ENCODE measurements at regions not wholly inside any gene's neighbourhood (a gene's known extent, or its start where the extent isn't known, plus 50 kb on each side); places are given as distances from the start of the nearest gene placed in this dataset.

GRCh38 chr12:94767956-94768355, 117.6 kb upstream of the TMCC3 start:
- TF ChIP-seq, protein P1, sequence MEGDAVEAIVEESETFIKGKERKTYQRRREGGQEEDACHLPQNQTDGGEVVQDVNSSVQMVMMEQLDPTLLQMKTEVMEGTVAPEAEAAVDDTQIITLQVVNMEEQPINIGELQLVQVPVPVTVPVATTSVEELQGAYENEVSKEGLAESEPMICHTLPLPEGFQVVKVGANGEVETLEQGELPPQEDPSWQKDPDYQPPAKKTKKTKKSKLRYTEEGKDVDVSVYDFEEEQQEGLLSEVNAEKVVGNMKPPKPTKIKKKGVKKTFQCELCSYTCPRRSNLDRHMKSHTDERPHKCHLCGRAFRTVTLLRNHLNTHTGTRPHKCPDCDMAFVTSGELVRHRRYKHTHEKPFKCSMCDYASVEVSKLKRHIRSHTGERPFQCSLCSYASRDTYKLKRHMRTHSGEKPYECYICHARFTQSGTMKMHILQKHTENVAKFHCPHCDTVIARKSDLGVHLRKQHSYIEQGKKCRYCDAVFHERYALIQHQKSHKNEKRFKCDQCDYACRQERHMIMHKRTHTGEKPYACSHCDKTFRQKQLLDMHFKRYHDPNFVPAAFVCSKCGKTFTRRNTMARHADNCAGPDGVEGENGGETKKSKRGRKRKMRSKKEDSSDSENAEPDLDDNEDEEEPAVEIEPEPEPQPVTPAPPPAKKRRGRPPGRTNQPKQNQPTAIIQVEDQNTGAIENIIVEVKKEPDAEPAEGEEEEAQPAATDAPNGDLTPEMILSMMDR (IDR thresholded peaks at IDR 0.05; ENCODE audit: low read length): no peak
- no peak for TF ChIP-seq EZH2 (optimal IDR thresholded peaks at IDR 0.05; ENCODE audit: low read depth, low read length)
